NCI-H1105 (cell line): ENCODE measurements at regions not wholly inside any gene's neighbourhood (a gene's known extent, or its start where the extent isn't known, plus 50 kb on each side); places are given as distances from the start of the nearest gene placed in this dataset.

Experiments
- DNase-seq: peaks from one replicate; lab custom pipeline; 2025; lab: John Stamatoyannopoulos, UW

DNA sequence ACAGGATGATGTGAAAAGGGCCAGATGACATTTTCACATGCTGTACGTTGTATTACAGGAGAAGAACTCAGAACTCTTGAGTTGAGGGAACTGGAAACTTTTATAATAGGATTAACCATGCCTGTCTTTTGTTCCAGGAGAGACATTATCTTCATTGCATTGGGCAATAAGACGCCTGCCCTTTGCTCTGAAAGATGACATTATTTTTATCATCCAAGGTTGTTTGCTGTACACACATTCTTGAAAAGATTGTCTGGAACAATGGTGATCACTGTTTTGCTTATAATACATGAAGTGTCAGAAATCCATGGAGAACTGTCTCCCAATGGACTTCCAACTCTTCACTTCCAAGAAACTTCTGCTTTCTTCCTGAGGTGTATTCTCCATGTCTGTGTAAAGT is 334.6 kb upstream of the B3GAT1 start:
- DNase-seq = no peak

GRCh38 chr11:134745456-134745855 is 333.4 kb upstream of the B3GAT1 start:
- DNase-seq = no peak

DNA sequence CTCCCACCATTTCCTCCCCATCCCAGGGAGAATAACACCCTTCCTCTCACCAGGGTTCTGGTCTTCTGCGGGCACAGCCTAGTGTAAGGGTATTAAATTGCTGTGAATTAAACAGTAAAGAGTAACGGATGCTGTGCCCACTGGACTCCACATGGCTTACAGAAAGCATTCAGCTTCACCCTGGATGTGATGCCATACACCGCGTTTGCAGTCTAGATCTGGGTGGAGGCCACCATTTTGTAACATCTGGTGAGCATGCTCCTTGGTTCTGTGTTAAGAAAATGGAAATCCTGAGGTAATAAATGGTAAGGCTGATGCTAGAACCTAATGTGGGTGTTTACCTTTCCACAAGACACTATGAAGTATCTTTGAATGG is 331.8 kb upstream of the B3GAT1 start:
- no peak for DNase-seq

- DNase-seq = no peak
These were observed 331.1 kb upstream of the B3GAT1 start for GRCh38 chr11:134742956-134743819.

DNA sequence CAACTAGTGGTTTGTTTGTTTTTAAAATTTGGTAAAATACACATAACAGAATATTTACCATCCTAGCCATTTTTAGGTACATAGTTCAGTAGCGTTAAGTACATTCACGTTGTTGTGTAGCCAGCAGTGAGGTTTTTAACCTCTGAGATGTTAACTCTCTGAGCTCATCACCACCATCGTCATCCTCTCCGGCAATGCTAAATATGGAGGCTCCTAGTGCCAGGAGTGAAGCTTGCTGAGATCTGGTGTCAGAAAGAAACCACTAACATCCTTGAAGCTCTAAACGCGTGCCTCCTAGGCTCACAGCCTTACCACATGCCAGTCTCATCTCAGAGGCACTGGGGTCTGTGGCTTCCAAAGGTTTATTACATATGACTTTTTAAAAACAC is 330.2 kb upstream of the B3GAT1 start:
- no peak for DNase-seq

DNA sequence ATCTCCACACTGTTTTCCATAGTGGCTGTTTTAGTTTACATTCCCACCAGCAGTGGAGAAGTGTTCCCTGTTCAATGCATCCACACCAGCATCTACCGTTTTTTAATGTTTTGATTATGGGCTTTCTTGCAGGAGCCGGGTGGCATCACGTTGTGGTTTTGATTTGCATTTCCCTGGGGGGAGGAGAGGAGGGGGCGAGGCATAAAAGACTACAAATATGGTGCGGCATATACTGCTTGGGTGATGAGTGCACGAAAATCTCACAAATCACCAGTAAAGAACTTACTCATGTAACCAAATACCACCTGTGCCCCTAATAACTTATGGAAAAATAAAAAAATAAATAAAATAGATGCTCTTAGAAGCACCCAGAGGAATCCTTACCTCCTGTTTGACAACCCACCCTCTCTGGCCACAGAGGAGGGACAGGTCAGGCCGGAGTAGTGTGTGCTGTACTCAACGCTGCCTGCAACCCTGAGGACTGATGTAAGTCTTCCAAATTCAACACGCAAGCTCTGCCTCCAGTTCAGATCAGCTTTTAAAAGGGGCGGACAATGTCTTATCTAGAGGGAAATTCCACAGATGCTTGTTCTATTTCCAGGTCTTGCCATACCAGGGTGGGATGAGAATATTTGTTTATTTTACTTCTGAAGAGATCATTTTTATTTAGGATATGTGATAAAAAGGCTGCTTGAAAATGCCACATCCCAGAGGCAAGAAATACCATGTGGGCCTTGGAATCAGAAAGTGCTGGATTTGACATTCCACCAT is 329.6 kb upstream of the B3GAT1 start:
- DNase-seq = no peak

DNA sequence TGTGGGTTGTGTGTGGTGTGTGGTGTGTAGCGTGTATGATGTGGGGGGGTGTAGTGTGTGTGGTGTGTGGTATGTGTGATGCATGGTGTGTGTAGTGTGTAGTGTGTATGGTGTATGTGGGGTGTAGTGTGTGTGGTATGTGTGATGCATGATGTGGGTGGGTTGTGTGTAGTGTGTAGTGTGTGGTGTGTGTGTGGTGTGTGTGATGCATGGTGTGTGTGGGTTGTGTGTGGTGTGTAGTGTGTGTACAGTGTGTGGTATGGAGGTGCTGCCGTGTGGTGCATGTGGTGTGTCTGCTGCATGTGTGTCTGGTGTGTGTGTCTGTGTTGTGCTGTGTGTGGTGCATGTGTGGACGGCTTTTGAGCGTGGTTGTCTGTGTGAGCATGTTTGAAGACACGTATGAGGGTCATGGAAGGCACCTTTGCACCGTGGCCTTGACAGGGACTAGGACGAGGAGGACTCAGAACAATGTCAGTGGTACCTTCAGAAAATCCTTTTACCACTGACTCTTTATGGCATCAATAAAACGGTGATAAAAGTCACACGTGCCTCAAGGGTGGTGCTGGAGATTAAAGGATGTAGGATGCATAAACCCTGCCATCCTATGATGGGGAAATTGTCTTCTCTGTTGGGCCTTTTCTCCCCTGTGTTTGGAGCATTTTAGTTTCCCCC is 328.7 kb upstream of the B3GAT1 start:
- DNase-seq = no peak

- DNase-seq = no peak
These were observed 327.1 kb upstream of the B3GAT1 start for GRCh38 chr11:134739136-134739535.

GRCh38 chr11:134738581-134738980 is 326.5 kb upstream of the B3GAT1 start:
- DNase-seq = no peak

DNA sequence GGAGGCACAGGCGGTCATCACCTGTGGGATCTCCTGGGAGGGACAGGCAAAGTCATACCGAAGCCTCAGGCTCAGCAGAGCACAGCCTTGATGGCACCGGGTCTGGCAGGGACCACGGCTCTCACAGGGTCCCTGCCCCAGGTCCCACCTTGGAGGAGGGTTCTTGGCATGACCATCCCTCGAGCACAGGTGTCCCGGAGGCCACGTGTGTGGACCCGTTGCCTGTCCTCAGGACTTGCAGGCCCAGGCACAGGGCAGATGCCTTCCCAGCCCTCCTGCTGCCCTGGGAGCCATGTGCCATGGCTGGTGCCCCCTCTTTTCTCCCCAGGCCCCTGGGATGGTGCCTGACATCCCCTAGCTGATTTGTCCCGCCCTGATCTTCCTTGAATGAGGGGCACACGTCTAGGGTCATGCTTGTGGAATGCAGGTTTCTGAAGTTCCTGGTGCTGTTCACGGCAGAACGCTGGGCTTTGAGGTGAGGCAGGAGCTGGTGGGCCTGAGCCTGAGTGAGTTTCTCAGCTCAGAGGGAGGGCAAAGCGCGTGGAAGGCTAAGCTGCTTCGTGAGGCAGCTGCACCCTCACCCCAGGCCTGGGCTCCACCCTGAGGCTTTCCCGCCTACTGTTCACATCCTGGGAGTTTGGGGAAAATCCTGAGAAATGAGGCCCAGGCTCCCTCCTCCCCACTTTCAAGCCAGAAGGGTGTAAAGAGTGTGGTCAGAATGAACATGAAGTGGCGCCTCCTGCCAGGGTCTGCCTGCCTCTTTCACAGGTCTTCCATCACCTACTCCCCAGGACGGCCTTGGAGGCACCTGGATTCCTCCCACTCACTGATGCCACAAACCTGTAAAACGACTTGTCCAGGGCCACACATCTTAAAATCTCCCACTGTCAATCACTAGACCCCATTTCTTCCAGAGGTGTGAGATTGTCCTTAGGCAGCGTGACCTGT is 325.8 kb upstream of the B3GAT1 start:
- no peak for DNase-seq

DNA sequence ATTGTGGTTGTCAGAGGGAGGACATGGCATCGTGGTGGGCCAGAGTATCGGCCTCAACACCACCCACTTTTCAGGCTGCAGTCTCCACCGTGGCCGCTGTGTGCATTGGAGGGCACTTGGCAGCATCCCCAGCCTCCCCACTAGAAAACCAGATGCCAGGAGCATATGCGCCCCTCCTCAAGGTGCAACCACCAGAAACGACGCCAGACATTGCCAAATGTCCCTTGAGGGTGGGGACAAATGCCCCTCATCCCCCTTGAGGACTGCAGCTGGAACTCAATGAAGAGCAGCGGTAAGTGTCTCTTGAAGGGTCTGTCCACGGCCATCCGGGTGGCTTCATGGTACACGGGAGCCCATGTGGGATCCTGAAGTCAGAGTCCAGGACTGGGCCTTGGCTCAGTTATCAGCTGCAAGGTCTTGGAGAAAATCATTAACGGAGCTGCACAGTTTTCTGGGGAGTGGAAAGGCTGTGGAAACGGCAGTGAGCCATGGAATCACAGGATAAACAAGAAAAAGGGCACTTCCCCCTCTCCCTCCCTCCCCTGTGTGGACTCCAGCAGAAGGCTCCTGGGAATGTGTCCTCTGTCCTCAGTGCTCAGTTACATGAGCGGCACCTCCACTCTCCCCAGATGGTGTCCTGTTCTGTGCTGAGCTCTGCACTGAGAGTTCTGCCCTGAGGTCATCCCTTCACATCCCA is 324.4 kb upstream of the B3GAT1 start:
- DNase-seq = no peak

- no peak for DNase-seq
These were observed 322.9 kb upstream of the B3GAT1 start for GRCh38 chr11:134734894-134735293.

GRCh38 chr11:134734141-134734845 is 322.3 kb upstream of the B3GAT1 start:
- DNase-seq = no peak

GRCh38 chr11:134733646-134734045 is 321.6 kb upstream of the B3GAT1 start:
- no peak for DNase-seq

DNA sequence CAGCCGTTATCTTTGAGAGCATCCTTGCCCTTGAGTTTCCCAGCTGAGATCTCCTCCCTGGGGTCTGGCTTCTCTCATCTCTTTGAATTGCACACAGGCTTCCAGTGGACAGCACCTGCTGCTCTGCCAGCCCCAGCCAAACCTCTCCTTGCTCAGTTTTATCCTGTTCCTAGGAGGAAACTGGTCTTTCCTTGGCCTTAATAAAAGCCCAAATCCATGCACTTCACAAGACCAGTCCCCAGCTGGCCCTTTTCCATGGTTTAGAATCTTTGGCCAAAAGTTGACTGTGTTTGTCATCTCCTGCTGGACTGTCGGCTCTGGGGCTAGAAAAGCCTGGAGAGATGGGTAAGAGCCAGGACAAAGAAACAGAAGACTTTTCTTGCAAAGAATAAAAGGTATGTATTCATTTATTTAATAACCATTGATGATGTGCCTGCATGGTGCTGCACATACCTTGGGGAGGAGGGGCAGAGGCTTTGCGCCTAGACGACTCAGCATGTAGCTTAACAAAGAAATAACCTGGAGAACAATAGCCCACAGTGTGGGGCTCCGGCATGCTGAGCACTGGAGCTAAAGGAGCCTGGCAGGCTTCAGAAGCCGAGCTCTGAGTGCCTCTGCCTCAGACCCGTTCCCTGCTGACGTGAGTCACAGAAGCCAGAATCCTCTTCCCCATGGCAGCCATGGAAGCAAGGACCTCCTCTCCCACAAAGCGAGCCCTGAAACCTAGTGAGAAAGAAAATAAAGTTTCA is 319.3 kb upstream of the B3GAT1 start:
- no peak for DNase-seq

DNA sequence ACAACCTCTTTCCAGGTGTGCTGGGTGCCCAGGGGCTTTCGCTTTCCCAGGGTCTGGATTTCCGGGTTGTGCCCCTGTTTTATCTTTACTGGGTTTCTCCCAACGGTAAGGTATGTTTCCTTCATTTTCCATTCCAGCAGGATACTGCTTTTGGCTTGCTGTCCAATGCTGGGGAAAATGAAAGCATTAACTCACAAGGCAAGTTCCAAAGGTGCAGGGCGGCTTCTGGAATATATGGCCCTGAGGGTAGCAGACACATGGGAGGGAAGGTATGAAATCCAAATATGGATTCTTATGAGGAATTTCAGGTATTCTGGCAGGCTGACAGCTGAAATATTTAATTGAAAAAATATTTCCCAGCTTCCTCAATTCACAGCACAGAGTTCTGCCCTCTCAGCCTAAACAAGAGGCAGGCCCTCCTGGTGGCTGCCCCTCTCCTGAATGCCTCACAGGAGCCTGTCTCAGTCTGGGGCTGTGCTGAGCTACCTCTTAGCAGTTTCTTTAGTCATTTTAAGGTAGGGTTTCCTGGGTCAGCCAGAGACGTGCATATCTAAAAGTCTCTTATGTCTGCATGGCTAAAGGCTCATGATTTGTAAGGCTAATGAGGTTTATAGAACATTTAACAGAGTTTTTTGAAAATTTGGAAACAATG is 318.6 kb upstream of the B3GAT1 start:
- no peak for DNase-seq

DNA sequence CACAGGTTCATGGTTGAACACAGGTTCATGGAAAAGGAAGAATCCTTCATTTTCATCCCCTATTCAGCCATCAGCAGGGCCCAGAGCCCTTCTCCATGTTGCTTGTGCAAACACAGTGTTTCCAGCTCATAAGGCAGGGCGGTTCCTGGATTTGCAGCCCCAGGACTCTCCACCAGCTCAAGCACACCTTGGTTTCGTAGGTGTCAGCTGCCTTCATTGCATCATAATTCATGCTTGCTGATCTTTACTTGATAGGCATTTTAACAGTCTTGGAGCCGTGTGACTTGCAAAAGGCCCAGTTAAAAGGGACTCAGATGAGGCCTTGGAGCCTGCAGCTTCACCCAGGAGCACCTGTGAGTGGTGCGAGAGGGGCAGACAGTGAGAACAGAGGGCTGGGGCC is 318.1 kb upstream of the B3GAT1 start:
- no peak for DNase-seq

DNA sequence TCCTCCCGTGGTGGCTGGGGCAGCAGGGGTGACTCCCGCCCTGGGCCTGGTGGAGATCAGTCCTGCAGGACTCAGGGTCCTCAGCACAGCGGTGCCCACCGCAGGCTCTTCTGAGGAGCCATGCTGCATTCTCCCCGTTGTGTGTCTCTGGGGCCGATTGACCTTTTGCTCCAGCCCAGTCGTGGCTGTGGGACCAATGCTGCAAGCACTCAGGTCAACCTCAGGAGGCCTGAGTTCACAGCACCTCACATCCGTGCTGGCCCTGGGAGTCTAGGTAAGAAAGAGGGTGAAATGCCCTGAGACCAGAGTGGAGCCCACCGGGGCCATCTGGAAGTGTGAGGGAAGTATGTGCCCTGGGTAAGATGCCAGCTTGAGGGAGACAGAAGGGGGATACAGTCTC is 316.1 kb upstream of the B3GAT1 start:
- DNase-seq = no peak

DNA sequence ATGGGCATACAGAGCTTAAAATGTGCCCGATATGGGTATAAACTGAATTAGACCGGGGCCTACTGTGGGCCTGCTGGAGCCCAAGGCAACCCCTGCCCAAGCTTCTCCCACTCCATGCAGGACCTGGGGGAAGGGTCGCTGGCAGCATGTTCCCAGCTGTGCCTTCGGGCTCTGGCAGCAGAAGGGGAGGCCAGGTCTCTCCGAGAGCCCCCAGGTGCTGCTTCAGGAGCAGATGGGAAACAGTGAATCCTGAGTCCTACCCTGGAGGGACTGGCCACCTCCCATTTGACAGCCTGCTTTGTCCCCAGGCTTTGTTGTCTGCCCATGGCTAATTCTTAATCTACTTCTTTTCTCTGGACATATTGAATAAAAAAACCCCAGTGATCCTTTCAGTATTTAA is 315.6 kb upstream of the B3GAT1 start:
- no peak for DNase-seq
